SK-N-MC (cell line): ENCODE measurements at regions not wholly inside any gene's neighbourhood (a gene's known extent, or its start where the extent isn't known, plus 50 kb on each side); places are given as distances from the start of the nearest gene placed in this dataset.

Experiments used
- DNase-seq: peaks from one replicate; pipeline ENCODE4 v3.0.0-alpha.2; 2011; ENCODE audit warnings: low read depth, low spot score
- H3K27ac ChIP-seq: fragments of 200-600 bp; sonication (generic); 2 replicates; pipeline ENCODE4 v1.5.1; 2016; ENCODE audit warnings: mixed run types
- H3K36me3 ChIP-seq: fragments of 200-600 bp; sonication (generic); 2 replicates; pipeline ENCODE4 v1.6.1; 2017; ENCODE audit warnings: antibody characterized with exemption, low read length, mixed read lengths; ENCODE audit not compliant: insufficient read depth
- H3K4me3 ChIP-seq: fragments of 200-600 bp; sonication (generic); 2 replicates; pipeline ENCODE4 v1.5.1; 2016
- H3K9ac ChIP-seq: fragments of 200-600 bp; sonication (generic); 2 replicates; pipeline ENCODE4 v1.8.0; 2017; ENCODE audit warnings: mixed run types, mixed read lengths; ENCODE audit not compliant: insufficient read length
- H3K9me3 ChIP-seq: fragments of 200-600 bp; sonication (generic); 2 replicates; pipeline ENCODE4 v1.6.1; 2017; ENCODE audit warnings: low read depth, mild to moderate bottlenecking, antibody characterized with exemption, low read length, moderate library complexity, mixed read lengths
- EZH2 ChIP-seq: fragments of 200-600 bp; sonication (generic); IDR thresholded peaks from one replicate; pipeline ENCODE4 v1.6.1; 2017; ENCODE audit warnings: antibody characterized with exemption
- FOXP2 ChIP-seq: optimal IDR thresholded peaks from 2 replicates; pipeline ENCODE3; 2011; ENCODE audit warnings: mild to moderate bottlenecking, moderate library complexity; ENCODE audit not compliant: insufficient read depth; ENCODE audit errors: extremely low read length, control extremely low read depth
- POLR2AphosphoS5 ChIP-seq: IDR thresholded peaks from 2 replicates; pipeline ENCODE4 v1.6.1; 2012; ENCODE audit warnings: mild to moderate bottlenecking, low read depth, low read length, borderline replicate concordance

DNA sequence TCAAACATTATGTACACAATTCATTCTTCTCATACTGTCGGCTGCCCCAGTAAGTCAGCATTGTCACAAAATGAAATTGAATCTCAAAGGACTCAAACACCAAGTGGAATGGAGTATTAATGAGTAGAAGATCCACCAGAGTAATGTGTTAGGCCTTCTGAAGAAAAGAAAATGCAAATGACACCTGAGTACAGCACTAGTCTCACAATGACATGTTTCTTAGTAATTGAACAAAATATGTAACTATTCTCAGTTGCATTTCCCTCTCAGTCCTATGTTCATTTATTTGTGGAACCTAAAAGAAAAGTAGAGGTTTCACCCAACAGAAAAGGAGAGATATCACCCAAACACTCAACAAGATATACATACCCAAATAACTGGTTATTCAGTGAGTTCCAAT lies 283.9 kb upstream of the THBS1 start:
- Histone ChIP-seq H3K4me3 (no peak overlapping the region), H3K9me3 (no peaks in the 10 kb centered on the region), H3K27ac (no peak overlapping the region), H3K9ac (no peak overlapping the region), H3K36me3 (no peaks in the 10 kb centered on the region)
- DNase-seq = no peak
- no peak for TF ChIP-seq FOXP2
- no peak for TF ChIP-seq EZH2
- TF ChIP-seq POLR2AphosphoS5 = no peak

- Histone ChIP-seq H3K36me3 (no peaks in the 10 kb centered on the region), H3K4me3 (no peak overlapping the region)
Measured at GRCh38 chr15:39298271-39298962, 282.5 kb upstream of the THBS1 start.

GRCh38 chr15:39299486-39300267 lies 281.2 kb upstream of the THBS1 start:
- Histone ChIP-seq H3K36me3 (no peaks in the 10 kb centered on the region), H3K9me3 (no peaks in the 10 kb centered on the region), H3K4me3 (no peak overlapping the region), H3K27ac (no peak overlapping the region), H3K9ac (no peak overlapping the region)
- no peak for DNase-seq
- TF ChIP-seq EZH2 (no peak), POLR2AphosphoS5 (no peak), FOXP2 (no peak)

More at GRCh38 chr15:39298271-39298962, 282.5 kb upstream of the THBS1 start:
- Histone ChIP-seq H3K9ac (no peak overlapping the region), H3K9me3 (no peaks in the 10 kb centered on the region), H3K27ac (no peak overlapping the region)
- no peak for TF ChIP-seq POLR2AphosphoS5
- no peak for DNase-seq

GRCh38 chr15:39300451-39301153 lies 280.3 kb upstream of the THBS1 start:
- Histone ChIP-seq H3K4me3 (no peak overlapping the region), H3K36me3 (no peaks in the 10 kb centered on the region), H3K9me3 (no peaks in the 10 kb centered on the region), H3K9ac (no peak overlapping the region), H3K27ac (no peak overlapping the region)
- no peak for DNase-seq
- no peak for TF ChIP-seq EZH2

- no peak overlapping the region for H3K4me3 ChIP-seq
- H3K36me3 ChIP-seq = no peaks in the 10 kb centered on the region
- H3K9me3 ChIP-seq = no peaks in the 10 kb centered on the region
- H3K9ac ChIP-seq = no peak overlapping the region
- DNase-seq = no peak
- TF ChIP-seq FOXP2 (no peak), POLR2AphosphoS5 (no peak), EZH2 (no peak)
- H3K27ac ChIP-seq = no peak overlapping the region
Measured at GRCh38 chr15:39301589-39301999, 279.3 kb upstream of the THBS1 start.

DNA sequence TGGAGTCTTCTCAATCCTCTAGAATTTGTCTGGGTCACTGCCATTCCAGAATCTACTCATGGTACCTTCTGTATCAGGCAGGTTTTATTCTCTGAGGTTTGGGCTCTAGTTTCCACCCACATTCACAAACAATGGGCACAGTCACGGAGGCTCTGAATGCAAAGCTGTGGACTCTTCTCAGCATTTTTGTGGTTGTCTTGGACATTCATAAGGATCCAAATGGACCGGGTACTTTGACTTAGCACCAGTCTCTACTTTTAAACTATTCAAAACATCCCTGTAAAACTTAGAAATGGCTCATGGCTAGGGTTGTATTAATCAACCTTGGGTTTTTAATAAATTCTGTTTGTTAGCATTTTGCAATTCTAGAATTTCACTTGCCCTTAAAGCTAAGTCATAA lies 277.9 kb upstream of the THBS1 start:
- no peaks in the 10 kb centered on the region for H3K9me3 ChIP-seq
- no peak for TF ChIP-seq FOXP2
- no peak for TF ChIP-seq POLR2AphosphoS5
- no peak for TF ChIP-seq EZH2

GRCh38 chr15:39304201-39304841 lies 276.6 kb upstream of the THBS1 start:
- Histone ChIP-seq H3K9ac (no peak overlapping the region), H3K36me3 (no peaks in the 10 kb centered on the region), H3K4me3 (no peak overlapping the region), H3K9me3 (no peaks in the 10 kb centered on the region), H3K27ac (no peak overlapping the region)
- no peak for TF ChIP-seq EZH2
- TF ChIP-seq POLR2AphosphoS5 = no peak
- TF ChIP-seq FOXP2 = no peak
- DNase-seq = no peak

More for the DNA sequence above, 277.9 kb upstream of the THBS1 start:
- H3K9ac ChIP-seq = no peak overlapping the region
- DNase-seq = no peak
- no peak overlapping the region for H3K27ac ChIP-seq
- H3K4me3 ChIP-seq = no peak overlapping the region
- H3K36me3 ChIP-seq = no peaks in the 10 kb centered on the region
